Activated T-helper 17 cell treated with anti-CD3 and anti-CD28 coated beads, Interleukin-2, amount 50 U/mL, for 72 hours (primary cell): ENCODE measurements at regions not wholly inside any gene's neighbourhood (a gene's known extent, or its start where the extent isn't known, plus 50 kb on each side); places are given as distances from the start of the nearest gene placed in this dataset.

Experiments
- ATAC-seq: fragments of 150-1000 bp; cut with Tn5 transposase; replicated peaks from 2 replicates; pipeline ENCODE4 v1.10.0; 2021; ENCODE audit warnings: mild to moderate bottlenecking, moderate library complexity
- H3K27ac Mint-ChIP-seq: one replicate; pipeline ENCODE4 v1.8.0; 2022; ENCODE audit warnings: mixed read lengths
- H3K27me3 Mint-ChIP-seq: one replicate; pipeline ENCODE4 v1.8.0; 2022; ENCODE audit warnings: mixed read lengths
- H3K36me3 Mint-ChIP-seq: one replicate; pipeline ENCODE4 v1.8.0; 2022; ENCODE audit warnings: low read depth, mild to moderate bottlenecking, mixed read lengths
- H3K4me1 Mint-ChIP-seq: one replicate; pipeline ENCODE4 v1.8.0; 2022; ENCODE audit warnings: mixed read lengths
- H3K4me3 Mint-ChIP-seq: one replicate; pipeline ENCODE4 v1.8.0; 2022; ENCODE audit warnings: mild to moderate bottlenecking, mixed read lengths
- H3K9me3 Mint-ChIP-seq: one replicate; pipeline ENCODE4 v1.8.0; 2022; ENCODE audit warnings: mixed read lengths

GRCh38 chr7:46009211-46009610 lies 88.1 kb upstream of the IGFBP3 start:
- Mint-ChIP-seq H3K27ac (no peak overlapping the region), H3K4me3 (no peak overlapping the region), H3K4me1 (no peaks in the 10 kb centered on the region), H3K36me3 (no peaks in the 10 kb centered on the region), H3K27me3 (no peaks in the 10 kb centered on the region), H3K9me3 (peaks cover under 1% of the 10 kb centered on the region)
- no peak for ATAC-seq

- no peak overlapping the region for H3K4me3 Mint-ChIP-seq
- no peaks in the 10 kb centered on the region for H3K36me3 Mint-ChIP-seq
- no peak overlapping the region for H3K27ac Mint-ChIP-seq
- H3K4me1 Mint-ChIP-seq = no peaks in the 10 kb centered on the region
- H3K27me3 Mint-ChIP-seq = no peaks in the 10 kb centered on the region
- no peak for ATAC-seq
- H3K9me3 Mint-ChIP-seq = peaks cover 9% of the 10 kb centered on the region
Measured at GRCh38 chr7:46007990-46008643, 87.0 kb upstream of the IGFBP3 start.

GRCh38 chr7:46007194-46007593 lies 86.1 kb upstream of the IGFBP3 start:
- H3K27me3 Mint-ChIP-seq = no peaks in the 10 kb centered on the region
- no peak for ATAC-seq
- no peaks in the 10 kb centered on the region for H3K4me1 Mint-ChIP-seq
- H3K9me3 Mint-ChIP-seq = peaks cover 9% of the 10 kb centered on the region
- H3K27ac Mint-ChIP-seq = no peak overlapping the region
- H3K36me3 Mint-ChIP-seq = no peaks in the 10 kb centered on the region
- no peak overlapping the region for H3K4me3 Mint-ChIP-seq

GRCh38 chr7:46006723-46007122 lies 85.7 kb upstream of the IGFBP3 start:
- Mint-ChIP-seq H3K27ac (no peak overlapping the region), H3K36me3 (no peaks in the 10 kb centered on the region), H3K27me3 (no peaks in the 10 kb centered on the region), H3K4me3 (no peak overlapping the region), H3K4me1 (no peaks in the 10 kb centered on the region), H3K9me3 (peaks cover 9% of the 10 kb centered on the region)
- ATAC-seq = no peak

- no peaks in the 10 kb centered on the region for H3K4me1 Mint-ChIP-seq
- H3K27ac Mint-ChIP-seq = no peak overlapping the region
- H3K36me3 Mint-ChIP-seq = no peaks in the 10 kb centered on the region
- no peak for ATAC-seq
- H3K4me3 Mint-ChIP-seq = no peak overlapping the region
- H3K9me3 Mint-ChIP-seq = peaks cover 9% of the 10 kb centered on the region
- H3K27me3 Mint-ChIP-seq = no peaks in the 10 kb centered on the region
Measured at GRCh38 chr7:46006212-46006611, 85.1 kb upstream of the IGFBP3 start.

- H3K4me1 Mint-ChIP-seq = no peaks in the 10 kb centered on the region
- H3K27me3 Mint-ChIP-seq = no peaks in the 10 kb centered on the region
- peaks cover 9% of the 10 kb centered on the region for H3K9me3 Mint-ChIP-seq
- H3K4me3 Mint-ChIP-seq = no peak overlapping the region
- no peak for ATAC-seq
- no peaks in the 10 kb centered on the region for H3K36me3 Mint-ChIP-seq
- H3K27ac Mint-ChIP-seq = no peak overlapping the region
Measured at GRCh38 chr7:46004965-46005364, 83.9 kb upstream of the IGFBP3 start.

GRCh38 chr7:46003896-46004875 lies 83.1 kb upstream of the IGFBP3 start:
- H3K27ac Mint-ChIP-seq = no peak overlapping the region

GRCh38 chr7:46003161-46003560 lies 82.1 kb upstream of the IGFBP3 start:
- Mint-ChIP-seq H3K27ac (no peak overlapping the region), H3K4me1 (no peaks in the 10 kb centered on the region), H3K9me3 (peaks cover 13% of the 10 kb centered on the region), H3K4me3 (no peak overlapping the region), H3K36me3 (no peaks in the 10 kb centered on the region), H3K27me3 (no peaks in the 10 kb centered on the region)
- ATAC-seq = no peak

More at GRCh38 chr7:46003896-46004875, 83.1 kb upstream of the IGFBP3 start:
- no peaks in the 10 kb centered on the region for H3K4me1 Mint-ChIP-seq
- no peak for ATAC-seq
- H3K4me3 Mint-ChIP-seq = no peak overlapping the region
- no peaks in the 10 kb centered on the region for H3K27me3 Mint-ChIP-seq
- peaks cover 11% of the 10 kb centered on the region for H3K9me3 Mint-ChIP-seq
- no peaks in the 10 kb centered on the region for H3K36me3 Mint-ChIP-seq

GRCh38 chr7:46000513-46000912 lies 79.4 kb upstream of the IGFBP3 start:
- no peak overlapping the region for H3K27ac Mint-ChIP-seq
- peaks cover 26% of the 10 kb centered on the region for H3K9me3 Mint-ChIP-seq
- H3K4me1 Mint-ChIP-seq = no peaks in the 10 kb centered on the region
- H3K4me3 Mint-ChIP-seq = no peak overlapping the region
- no peak for ATAC-seq
- no peaks in the 10 kb centered on the region for H3K27me3 Mint-ChIP-seq
- peaks cover 9% of the 10 kb centered on the region for H3K36me3 Mint-ChIP-seq

- Mint-ChIP-seq H3K4me3 (no peak overlapping the region), H3K36me3 (peaks cover 18% of the 10 kb centered on the region), H3K4me1 (no peaks in the 10 kb centered on the region), H3K9me3 (peaks cover 28% of the 10 kb centered on the region), H3K27ac (no peak overlapping the region), H3K27me3 (no peaks in the 10 kb centered on the region)
- no peak for ATAC-seq
Measured at GRCh38 chr7:45999541-45999940, 78.5 kb upstream of the IGFBP3 start.

GRCh38 chr7:45998506-45998905 lies 77.4 kb upstream of the IGFBP3 start:
- no peaks in the 10 kb centered on the region for H3K27me3 Mint-ChIP-seq
- no peak overlapping the region for H3K4me3 Mint-ChIP-seq
- H3K9me3 Mint-ChIP-seq = peaks cover 25% of the 10 kb centered on the region
- no peaks in the 10 kb centered on the region for H3K4me1 Mint-ChIP-seq
- peaks cover 28% of the 10 kb centered on the region for H3K36me3 Mint-ChIP-seq
- H3K27ac Mint-ChIP-seq = no peak overlapping the region
- ATAC-seq = no peak

- Mint-ChIP-seq H3K4me3 (no peak overlapping the region), H3K27ac (no peak overlapping the region), H3K9me3 (peaks cover 26% of the 10 kb centered on the region), H3K4me1 (no peaks in the 10 kb centered on the region), H3K27me3 (no peaks in the 10 kb centered on the region), H3K36me3 (peaks cover 55% of the 10 kb centered on the region)
- ATAC-seq = no peak
Measured at GRCh38 chr7:45993621-45994020, 72.5 kb upstream of the IGFBP3 start.

- ATAC-seq = no peak
- H3K27ac Mint-ChIP-seq = no peak overlapping the region
- peaks cover 24% of the 10 kb centered on the region for H3K9me3 Mint-ChIP-seq
- no peaks in the 10 kb centered on the region for H3K4me1 Mint-ChIP-seq
- H3K4me3 Mint-ChIP-seq = no peak overlapping the region
- peaks cover 55% of the 10 kb centered on the region for H3K36me3 Mint-ChIP-seq
- no peaks in the 10 kb centered on the region for H3K27me3 Mint-ChIP-seq
Measured at GRCh38 chr7:45992826-45993225, 71.8 kb upstream of the IGFBP3 start.

- H3K4me3 Mint-ChIP-seq = no peak overlapping the region
- peaks cover 11% of the 10 kb centered on the region for H3K9me3 Mint-ChIP-seq
- ATAC-seq = no peak
- no peaks in the 10 kb centered on the region for H3K27me3 Mint-ChIP-seq
- H3K4me1 Mint-ChIP-seq = no peaks in the 10 kb centered on the region
- peaks cover 44% of the 10 kb centered on the region for H3K36me3 Mint-ChIP-seq
- H3K27ac Mint-ChIP-seq = no peak overlapping the region
Measured at GRCh38 chr7:45990276-45990675, 69.2 kb upstream of the IGFBP3 start.
